Muscle layer of duodenum (tissue), 2 donors: ENCODE measurements at regions not wholly inside any gene's neighbourhood (a gene's known extent, or its start where the extent isn't known, plus 50 kb on each side); places are given as distances from the start of the nearest gene placed in this dataset.

Experiments
- H3K27ac ChIP-seq: one replicate; pipeline ENCODE4 v1.7.0; 2013; ENCODE audit warnings: mild to moderate bottlenecking, low read length
- H3K27me3 ChIP-seq: one replicate; pipeline ENCODE4 v1.7.0; 2013; ENCODE audit warnings: low read depth, mild to moderate bottlenecking, control low read depth, low read length
- H3K36me3 ChIP-seq, 2 donors: one replicate each; pipeline ENCODE4 v1.7.0; 2013; ENCODE audit warnings: low read length in 2 of 2, control low read depth in 1 of 2, mild to moderate bottlenecking in 1 of 2; ENCODE audit not compliant: insufficient read depth in 2 of 2, control insufficient read depth in 1 of 2
- H3K4me1 ChIP-seq, 2 donors: one replicate each; pipeline ENCODE4 v1.7.0; 2013; ENCODE audit warnings: low read length in 2 of 2, mild to moderate bottlenecking in 2 of 2, control low read depth in 1 of 2, moderate library complexity in 1 of 2; ENCODE audit not compliant: insufficient read depth in 2 of 2, control insufficient read depth in 1 of 2
- H3K4me3 ChIP-seq, 2 donors: one replicate each; pipeline ENCODE4 v1.7.0; 2013; ENCODE audit warnings: low read length in 2 of 2, low read depth in 1 of 2, mild to moderate bottlenecking in 1 of 2
- H3K9me3 ChIP-seq, 2 donors: one replicate each; pipeline ENCODE4 v1.7.0; 2013; ENCODE audit warnings: low read length in 2 of 2, control low read depth in 1 of 2, mild to moderate bottlenecking in 1 of 2; ENCODE audit not compliant: control insufficient read depth in 1 of 2
- donor health status: healthy.

DNA sequence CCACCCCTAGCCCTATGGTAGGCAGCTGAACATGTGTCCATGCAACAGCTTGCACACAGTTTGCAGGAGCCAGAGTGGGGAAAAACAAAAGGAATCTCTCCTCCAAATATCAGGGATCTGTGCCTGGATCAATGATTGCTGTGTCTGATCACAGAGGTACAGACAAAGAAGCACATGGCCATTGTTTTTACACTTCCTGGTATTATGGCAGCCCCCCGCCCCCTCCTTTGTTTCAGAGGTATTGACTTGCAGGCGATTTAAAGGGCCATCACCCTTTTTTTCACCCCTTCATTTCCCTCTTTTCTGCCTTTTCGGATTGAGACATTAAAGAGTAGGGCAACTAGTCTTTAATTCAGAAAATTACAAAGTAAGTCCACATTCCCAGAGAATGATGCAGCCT, 453.0 kb upstream of the LUZP2 start:
- Histone ChIP-seq H3K27ac (no peak overlapping the region), H3K4me3 (no peak overlapping the region), H3K36me3 (no peaks in the 10 kb centered on the region), H3K27me3 (no peaks in the 10 kb centered on the region), H3K9me3 (peaks cover 0 to 9% of the 10 kb centered on the region in 2 donors), H3K4me1 (no peaks in the 10 kb centered on the region)

DNA sequence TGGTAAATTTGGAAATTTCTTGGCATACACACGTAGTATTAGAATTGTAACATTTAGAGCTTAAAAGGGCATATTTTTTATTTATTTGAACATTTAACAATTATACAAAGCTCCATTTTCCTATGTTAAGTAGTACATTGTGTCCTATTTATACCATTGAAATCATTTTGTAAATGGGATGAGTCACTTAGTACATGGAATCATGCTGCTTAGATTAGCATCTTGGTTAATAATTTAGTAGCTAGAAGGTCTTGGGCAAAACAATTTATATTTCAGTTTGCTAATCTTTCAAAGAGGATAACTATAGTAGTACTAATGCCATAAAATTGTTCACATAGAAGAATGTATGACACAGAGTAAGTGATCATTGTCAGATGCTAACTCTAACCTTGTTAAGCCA, 450.1 kb upstream of the LUZP2 start:
- H3K4me3 ChIP-seq = no peak overlapping the region
- H3K36me3 ChIP-seq = no peaks in the 10 kb centered on the region
- H3K27ac ChIP-seq = no peak overlapping the region
- H3K9me3 ChIP-seq = peaks cover 0 to 18% of the 10 kb centered on the region in 2 donors
- H3K27me3 ChIP-seq = no peaks in the 10 kb centered on the region
- H3K4me1 ChIP-seq = no peaks in the 10 kb centered on the region

DNA sequence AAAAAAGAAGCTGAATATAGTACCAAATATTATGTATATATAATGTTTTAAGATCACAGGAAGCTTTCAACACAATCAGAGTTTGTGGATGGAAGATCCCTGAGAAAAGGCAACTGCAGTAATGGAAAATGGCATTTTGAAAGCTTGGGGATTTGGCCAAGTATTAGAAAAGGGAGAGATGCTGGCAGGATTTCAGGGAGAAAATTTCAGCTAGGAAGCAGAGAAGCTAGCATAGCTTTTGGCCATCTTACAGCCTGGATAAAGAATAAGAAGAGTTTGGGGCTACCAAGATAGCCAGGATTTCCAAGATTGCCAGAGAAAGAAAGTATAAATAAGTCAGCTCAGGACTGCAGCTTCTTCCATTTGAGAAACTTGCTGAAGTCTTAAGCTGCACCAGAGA, 440.8 kb upstream of the LUZP2 start:
- Histone ChIP-seq H3K36me3 (no peaks in the 10 kb centered on the region), H3K27me3 (no peaks in the 10 kb centered on the region), H3K4me1 (no peaks in the 10 kb centered on the region), H3K9me3 (peaks cover 0 to 1% of the 10 kb centered on the region in 2 donors), H3K4me3 (no peak overlapping the region), H3K27ac (no peak overlapping the region)

DNA sequence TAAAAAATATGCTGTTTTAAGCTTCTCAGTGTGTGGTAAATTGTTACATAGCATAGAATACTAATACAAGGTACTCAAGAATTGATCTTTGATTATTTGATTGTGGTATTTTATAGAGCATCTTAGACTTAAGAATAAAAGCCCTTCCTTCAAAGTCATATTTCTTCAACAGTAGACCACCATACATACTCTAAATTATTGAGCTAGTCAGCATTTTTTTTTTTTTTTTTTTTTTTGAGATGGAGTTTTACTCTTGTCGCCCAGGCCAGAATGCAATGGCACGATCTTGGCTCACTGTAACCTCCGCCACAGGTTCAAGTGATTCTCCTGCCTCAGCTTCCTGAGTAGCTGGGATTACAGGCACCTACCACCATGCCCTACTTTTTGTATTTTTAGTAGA, 436.7 kb upstream of the LUZP2 start:
- H3K9me3 ChIP-seq = no peaks in the 10 kb centered on the region
- H3K36me3 ChIP-seq = no peaks in the 10 kb centered on the region
- H3K27me3 ChIP-seq = no peaks in the 10 kb centered on the region
- no peak overlapping the region for H3K4me3 ChIP-seq
- H3K27ac ChIP-seq = no peak overlapping the region
- H3K4me1 ChIP-seq = no peaks in the 10 kb centered on the region

DNA sequence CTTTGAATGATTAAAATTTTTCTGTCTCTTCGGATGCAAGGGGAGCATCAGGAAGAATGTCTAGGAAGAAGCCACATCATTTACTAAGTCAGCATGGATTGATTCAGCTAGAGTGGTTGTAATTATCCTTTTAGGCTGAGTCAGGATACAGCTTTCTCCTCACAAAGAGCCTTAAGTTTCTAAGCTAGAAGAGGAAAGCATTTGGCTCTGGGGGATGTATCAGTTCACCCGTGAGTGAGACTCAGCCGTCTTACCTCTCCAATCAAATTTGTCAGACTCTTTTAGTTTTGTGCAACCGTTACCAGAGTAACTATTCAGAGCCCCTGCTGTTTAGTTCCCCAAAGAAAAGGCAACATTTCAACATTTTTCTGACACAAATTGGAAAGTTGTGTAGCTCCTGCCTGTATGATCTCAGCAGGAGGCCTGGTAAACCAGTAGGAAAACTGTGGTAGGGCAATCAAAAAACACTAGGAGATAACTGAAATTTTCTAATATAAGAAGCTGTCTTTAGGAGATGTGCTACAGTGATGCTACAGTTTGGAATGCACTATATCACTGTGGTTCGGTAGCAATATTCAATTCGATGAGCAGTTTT, 432.4 kb upstream of the LUZP2 start:
- H3K27me3 ChIP-seq = no peaks in the 10 kb centered on the region
- no peaks in the 10 kb centered on the region for H3K4me1 ChIP-seq
- H3K27ac ChIP-seq = no peak overlapping the region
- H3K9me3 ChIP-seq = no peaks in the 10 kb centered on the region
- H3K36me3 ChIP-seq = no peaks in the 10 kb centered on the region
- no peak overlapping the region for H3K4me3 ChIP-seq

DNA sequence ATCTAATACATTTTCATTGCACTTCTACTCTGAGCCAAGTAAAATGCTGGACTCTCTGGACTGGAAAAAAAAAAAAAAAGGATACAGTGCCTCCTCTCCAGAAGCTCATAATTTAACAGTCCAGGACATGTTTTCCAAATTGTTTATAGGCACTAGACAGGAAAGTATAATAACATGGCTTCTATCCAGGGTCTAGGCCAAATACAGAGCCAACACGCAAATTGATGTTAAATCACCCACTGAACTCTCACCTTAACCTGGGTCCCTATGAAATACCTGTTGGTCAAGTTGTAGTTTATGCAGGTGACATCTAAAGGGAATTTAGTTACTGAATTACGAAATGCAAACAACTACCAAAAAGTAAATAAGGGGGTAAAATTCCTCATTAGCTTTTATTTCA, 428.7 kb upstream of the LUZP2 start:
- H3K36me3 ChIP-seq = no peaks in the 10 kb centered on the region
- H3K27ac ChIP-seq = no peak overlapping the region
- H3K9me3 ChIP-seq = no peaks in the 10 kb centered on the region
- no peak overlapping the region for H3K4me3 ChIP-seq
- H3K4me1 ChIP-seq = no peaks in the 10 kb centered on the region
- no peaks in the 10 kb centered on the region for H3K27me3 ChIP-seq

DNA sequence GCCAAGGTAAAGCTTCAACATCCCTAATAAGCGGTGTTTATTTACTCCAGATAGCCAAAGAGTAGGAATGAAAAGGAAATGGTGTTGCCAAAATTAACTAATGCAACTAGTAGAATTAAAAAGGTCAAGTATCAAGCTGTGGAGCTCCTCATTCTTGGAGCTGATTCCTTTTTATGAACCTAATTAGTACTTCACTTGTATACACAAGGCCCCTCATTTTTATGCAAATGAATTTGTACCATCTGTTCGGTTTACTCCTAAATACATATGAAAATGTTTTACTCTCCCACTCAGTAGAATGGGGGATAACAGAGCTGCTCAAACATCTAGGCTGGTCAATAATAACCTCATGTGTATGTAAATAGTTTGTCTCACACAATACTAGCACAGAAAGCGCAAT, 426.4 kb upstream of the LUZP2 start:
- Histone ChIP-seq H3K36me3 (no peaks in the 10 kb centered on the region), H3K27me3 (no peaks in the 10 kb centered on the region), H3K9me3 (no peaks in the 10 kb centered on the region), H3K4me3 (no peak overlapping the region), H3K27ac (no peak overlapping the region), H3K4me1 (no peaks in the 10 kb centered on the region)

DNA sequence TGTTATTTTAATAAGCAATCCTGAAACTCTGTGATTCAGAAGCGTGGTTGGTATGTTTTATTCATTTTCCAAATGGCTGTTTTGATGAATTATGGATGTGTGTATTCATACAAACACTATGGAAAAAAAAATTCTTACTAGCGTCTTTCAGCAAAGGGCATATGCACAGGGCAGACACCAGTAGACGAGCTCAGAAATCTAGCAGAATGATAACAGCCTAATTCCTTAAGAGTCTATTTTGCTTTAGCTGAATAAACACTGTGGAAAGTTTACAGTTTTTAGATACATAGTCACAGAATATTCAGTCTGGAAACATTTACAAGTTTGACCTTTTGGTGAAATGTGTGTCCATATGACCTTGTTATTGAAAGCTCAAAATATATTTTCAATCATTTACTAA, 418.8 kb upstream of the LUZP2 start:
- H3K4me3 ChIP-seq = no peak overlapping the region
- H3K27me3 ChIP-seq = no peaks in the 10 kb centered on the region
- no peaks in the 10 kb centered on the region for H3K4me1 ChIP-seq
- H3K27ac ChIP-seq = no peak overlapping the region
- no peaks in the 10 kb centered on the region for H3K36me3 ChIP-seq
- no peaks in the 10 kb centered on the region for H3K9me3 ChIP-seq

DNA sequence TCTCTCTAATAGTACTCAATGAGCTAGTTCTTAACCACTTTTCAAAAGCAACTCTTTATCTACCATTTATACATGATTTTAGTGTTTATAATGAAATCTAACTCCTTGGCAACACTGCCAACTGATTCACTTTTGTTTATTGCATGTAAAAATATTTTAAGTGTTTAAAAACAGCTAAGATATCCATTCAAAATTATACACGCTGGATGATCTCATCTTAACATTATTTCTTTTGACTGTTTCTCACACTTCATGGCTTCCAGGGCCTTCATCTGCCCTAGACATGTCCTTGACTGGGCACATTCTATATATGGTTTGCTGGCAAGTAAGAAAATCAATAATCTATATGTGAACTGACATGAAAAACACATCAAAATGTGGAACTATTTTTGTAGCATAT, 414.6 kb upstream of the LUZP2 start:
- H3K27ac ChIP-seq = no peak overlapping the region
- no peaks in the 10 kb centered on the region for H3K36me3 ChIP-seq
- no peaks in the 10 kb centered on the region for H3K9me3 ChIP-seq
- no peaks in the 10 kb centered on the region for H3K27me3 ChIP-seq
- no peak overlapping the region for H3K4me3 ChIP-seq
- no peaks in the 10 kb centered on the region for H3K4me1 ChIP-seq

DNA sequence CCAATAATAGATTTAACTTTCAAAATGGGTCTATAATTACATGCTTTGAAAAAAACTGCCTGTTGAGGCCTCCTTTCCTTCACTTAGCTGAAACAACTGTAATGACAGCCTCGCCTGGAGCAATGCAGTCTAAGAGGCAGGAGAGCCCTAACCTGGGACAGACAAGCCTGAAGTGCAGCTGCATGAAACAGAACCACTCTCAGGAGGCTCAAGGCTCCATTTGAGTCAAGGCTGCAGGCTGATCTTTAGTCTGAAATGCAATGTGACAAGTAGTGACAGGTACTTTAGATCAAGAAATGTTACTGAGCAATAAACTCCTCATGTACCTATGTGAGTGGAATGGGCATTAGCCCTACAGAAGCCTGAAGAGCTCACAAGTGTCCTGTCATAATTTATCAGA, 414.0 kb upstream of the LUZP2 start:
- Histone ChIP-seq H3K27ac (no peak overlapping the region), H3K4me3 (no peak overlapping the region), H3K27me3 (no peaks in the 10 kb centered on the region), H3K9me3 (no peaks in the 10 kb centered on the region), H3K36me3 (no peaks in the 10 kb centered on the region), H3K4me1 (no peaks in the 10 kb centered on the region)

DNA sequence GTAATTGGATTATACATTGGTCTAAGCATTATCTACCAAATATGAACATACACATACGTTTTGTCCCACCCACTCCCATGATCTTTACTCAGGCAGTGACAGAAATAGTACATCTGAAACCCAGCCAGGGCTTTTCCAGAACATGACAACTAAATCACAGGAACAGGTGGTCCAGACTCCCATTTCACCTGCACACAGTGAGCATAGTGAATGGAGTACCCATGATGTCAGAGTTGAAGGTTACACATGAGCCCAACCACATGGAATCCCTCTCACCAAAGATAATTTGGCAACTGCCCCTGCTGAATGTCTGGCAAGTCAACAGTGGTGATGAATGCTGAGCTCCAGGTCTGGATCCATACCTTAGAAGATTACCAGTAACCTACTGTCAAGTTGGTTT, 411.9 kb upstream of the LUZP2 start:
- Histone ChIP-seq H3K4me3 (no peak overlapping the region), H3K9me3 (no peaks in the 10 kb centered on the region), H3K4me1 (no peaks in the 10 kb centered on the region), H3K27me3 (no peaks in the 10 kb centered on the region), H3K27ac (no peak overlapping the region), H3K36me3 (no peaks in the 10 kb centered on the region)

DNA sequence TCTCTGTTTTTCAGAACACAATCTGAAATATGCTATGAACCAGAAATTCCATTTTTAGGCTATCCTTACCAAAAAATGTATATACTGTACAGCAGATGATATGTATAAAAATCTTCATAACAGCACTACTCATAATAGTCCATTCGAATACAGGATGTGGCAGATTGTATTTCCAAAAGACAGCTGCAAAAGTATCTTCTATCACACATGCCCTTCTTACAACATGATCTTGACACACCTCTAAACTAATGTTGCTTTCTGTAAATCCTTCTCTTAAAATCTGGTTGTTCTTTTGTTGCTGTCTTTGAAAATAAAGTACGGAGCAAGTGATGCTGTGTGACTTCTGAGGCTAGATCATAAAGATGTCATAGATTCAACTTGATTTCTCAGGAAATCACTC, 409.9 kb upstream of the LUZP2 start:
- H3K9me3 ChIP-seq = no peaks in the 10 kb centered on the region
- no peaks in the 10 kb centered on the region for H3K27me3 ChIP-seq
- no peaks in the 10 kb centered on the region for H3K36me3 ChIP-seq
- no peak overlapping the region for H3K4me3 ChIP-seq
- no peaks in the 10 kb centered on the region for H3K4me1 ChIP-seq
- no peak overlapping the region for H3K27ac ChIP-seq
